T-helper 2 cell treated with Interferon-gamma antibody and Interleukin-4, amounts not matched to agents 5 μg/mL and 100 μg/mL, for 36 hours (primary cell): ENCODE measurements at regions not wholly inside any gene's neighbourhood (a gene's known extent, or its start where the extent isn't known, plus 50 kb on each side); places are given as distances from the start of the nearest gene placed in this dataset.

Experiments
- DNase-seq: peaks from one replicate; pipeline ENCODE4 v3.0.0; 2021; ENCODE audit warnings: low spot score
- H3K27ac Mint-ChIP-seq: one replicate; pipeline ENCODE4 v1.8.0; 2021; ENCODE audit warnings: mild to moderate bottlenecking, mixed read lengths
- H3K27me3 Mint-ChIP-seq: one replicate; pipeline ENCODE4 v1.8.0; 2021; ENCODE audit warnings: low read depth, mixed read lengths
- H3K36me3 Mint-ChIP-seq: one replicate; pipeline ENCODE4 v1.8.0; 2021; ENCODE audit warnings: low read depth, mixed read lengths
- H3K4me1 Mint-ChIP-seq: one replicate; pipeline ENCODE4 v1.8.0; 2021; ENCODE audit warnings: low read depth, mixed read lengths
- H3K4me3 Mint-ChIP-seq: one replicate; pipeline ENCODE4 v1.8.0; 2022; ENCODE audit warnings: mild to moderate bottlenecking, moderate library complexity, mixed read lengths
- H3K9me3 Mint-ChIP-seq: one replicate; pipeline ENCODE4 v1.8.0; 2021; ENCODE audit warnings: mixed read lengths

GRCh38 chr1:184285401-184286087 is 101.3 kb upstream of the C1orf21 start:
- Mint-ChIP-seq H3K27me3 (no peaks in the 10 kb centered on the region), H3K27ac (no peak overlapping the region), H3K4me1 (no peaks in the 10 kb centered on the region), H3K9me3 (peaks cover 13% of the 10 kb centered on the region), H3K36me3 (no peaks in the 10 kb centered on the region), H3K4me3 (no peak overlapping the region)
- DNase-seq = no peak

- H3K4me1 Mint-ChIP-seq = no peaks in the 10 kb centered on the region
- no peaks in the 10 kb centered on the region for H3K36me3 Mint-ChIP-seq
- H3K9me3 Mint-ChIP-seq = peaks cover 23% of the 10 kb centered on the region
- no peaks in the 10 kb centered on the region for H3K27me3 Mint-ChIP-seq
- no peak for DNase-seq
- H3K27ac Mint-ChIP-seq = no peak overlapping the region
- no peak overlapping the region for H3K4me3 Mint-ChIP-seq
Observed at GRCh38 chr1:184287001-184287400, 99.8 kb upstream of the C1orf21 start.

- no peaks in the 10 kb centered on the region for H3K4me1 Mint-ChIP-seq
Observed at GRCh38 chr1:184289825-184290550, 96.8 kb upstream of the C1orf21 start.

GRCh38 chr1:184291701-184292100 is 95.1 kb upstream of the C1orf21 start:
- Mint-ChIP-seq H3K9me3 (peaks cover 24% of the 10 kb centered on the region), H3K27me3 (peaks cover 7% of the 10 kb centered on the region), H3K36me3 (no peaks in the 10 kb centered on the region), H3K4me1 (no peaks in the 10 kb centered on the region), H3K27ac (no peak overlapping the region), H3K4me3 (no peak overlapping the region)
- DNase-seq = no peak

More at GRCh38 chr1:184289825-184290550, 96.8 kb upstream of the C1orf21 start:
- Mint-ChIP-seq H3K27ac (no peak overlapping the region), H3K36me3 (no peaks in the 10 kb centered on the region), H3K4me3 (no peak overlapping the region), H3K27me3 (no peaks in the 10 kb centered on the region), H3K9me3 (peaks cover 27% of the 10 kb centered on the region)
- DNase-seq = no peak

GRCh38 chr1:184292101-184292500 is 94.7 kb upstream of the C1orf21 start:
- Mint-ChIP-seq H3K4me3 (no peak overlapping the region), H3K27me3 (peaks cover 8% of the 10 kb centered on the region), H3K36me3 (no peaks in the 10 kb centered on the region), H3K4me1 (no peaks in the 10 kb centered on the region), H3K9me3 (peaks cover 24% of the 10 kb centered on the region), H3K27ac (no peak overlapping the region)
- no peak for DNase-seq

DNA sequence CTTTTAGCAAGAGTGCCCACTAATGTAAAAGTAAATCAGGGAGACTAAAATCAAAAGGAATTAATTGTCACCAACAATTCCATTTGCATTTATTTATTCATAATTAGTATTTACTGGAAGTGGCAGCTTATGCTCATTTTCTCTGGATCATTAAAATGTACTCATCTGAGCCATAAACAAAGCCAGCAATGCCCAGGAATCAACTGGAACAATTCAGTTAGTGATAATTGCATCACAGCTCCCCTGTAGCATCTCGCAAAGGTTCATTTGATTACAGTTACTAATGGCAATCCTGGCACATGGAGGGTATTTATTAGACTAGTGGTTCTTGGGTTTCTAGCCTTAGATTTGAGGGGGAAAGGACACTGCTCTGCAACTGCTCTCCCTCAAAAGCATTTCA is 92.7 kb upstream of the C1orf21 start:
- Mint-ChIP-seq H3K9me3 (peaks cover 24% of the 10 kb centered on the region), H3K27ac (no peak overlapping the region), H3K4me3 (no peak overlapping the region), H3K36me3 (no peaks in the 10 kb centered on the region), H3K27me3 (peaks cover 8% of the 10 kb centered on the region), H3K4me1 (no peaks in the 10 kb centered on the region)
- DNase-seq = no peak

GRCh38 chr1:184296466-184297243 is 90.2 kb upstream of the C1orf21 start:
- Mint-ChIP-seq H3K27me3 (peaks cover 10% of the 10 kb centered on the region), H3K4me3 (no peak overlapping the region), H3K36me3 (no peaks in the 10 kb centered on the region), H3K9me3 (peaks cover 5% of the 10 kb centered on the region), H3K27ac (no peak overlapping the region), H3K4me1 (no peaks in the 10 kb centered on the region)
- no peak for DNase-seq

DNA sequence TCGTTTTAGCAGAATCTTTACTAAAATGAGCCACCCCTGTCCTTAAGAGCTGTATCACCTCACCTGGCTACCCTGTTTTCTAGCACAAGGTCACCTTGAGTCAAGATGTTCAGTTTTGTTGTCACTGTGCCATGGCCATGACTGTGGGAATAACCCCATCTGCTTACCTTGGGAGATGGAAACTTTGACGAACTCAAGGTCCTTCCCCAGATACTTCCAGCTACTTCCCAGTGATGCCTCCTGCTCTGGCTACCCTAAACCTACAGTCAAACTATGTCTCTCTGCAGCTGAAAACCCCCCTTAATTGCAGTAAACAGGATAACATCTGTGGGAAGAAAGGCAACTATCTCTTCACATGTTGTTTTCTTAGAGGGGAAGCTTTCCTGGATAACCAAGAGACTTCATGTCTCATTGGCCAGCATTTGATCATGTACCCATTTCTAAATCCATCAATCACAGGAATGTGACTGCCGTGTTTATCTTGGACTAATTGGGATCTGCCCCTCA is 89.5 kb upstream of the C1orf21 start:
- Mint-ChIP-seq H3K27ac (no peak overlapping the region), H3K36me3 (no peaks in the 10 kb centered on the region), H3K4me1 (no peaks in the 10 kb centered on the region), H3K4me3 (no peak overlapping the region), H3K9me3 (peaks cover under 1% of the 10 kb centered on the region), H3K27me3 (peaks cover 10% of the 10 kb centered on the region)
- DNase-seq = no peak

DNA sequence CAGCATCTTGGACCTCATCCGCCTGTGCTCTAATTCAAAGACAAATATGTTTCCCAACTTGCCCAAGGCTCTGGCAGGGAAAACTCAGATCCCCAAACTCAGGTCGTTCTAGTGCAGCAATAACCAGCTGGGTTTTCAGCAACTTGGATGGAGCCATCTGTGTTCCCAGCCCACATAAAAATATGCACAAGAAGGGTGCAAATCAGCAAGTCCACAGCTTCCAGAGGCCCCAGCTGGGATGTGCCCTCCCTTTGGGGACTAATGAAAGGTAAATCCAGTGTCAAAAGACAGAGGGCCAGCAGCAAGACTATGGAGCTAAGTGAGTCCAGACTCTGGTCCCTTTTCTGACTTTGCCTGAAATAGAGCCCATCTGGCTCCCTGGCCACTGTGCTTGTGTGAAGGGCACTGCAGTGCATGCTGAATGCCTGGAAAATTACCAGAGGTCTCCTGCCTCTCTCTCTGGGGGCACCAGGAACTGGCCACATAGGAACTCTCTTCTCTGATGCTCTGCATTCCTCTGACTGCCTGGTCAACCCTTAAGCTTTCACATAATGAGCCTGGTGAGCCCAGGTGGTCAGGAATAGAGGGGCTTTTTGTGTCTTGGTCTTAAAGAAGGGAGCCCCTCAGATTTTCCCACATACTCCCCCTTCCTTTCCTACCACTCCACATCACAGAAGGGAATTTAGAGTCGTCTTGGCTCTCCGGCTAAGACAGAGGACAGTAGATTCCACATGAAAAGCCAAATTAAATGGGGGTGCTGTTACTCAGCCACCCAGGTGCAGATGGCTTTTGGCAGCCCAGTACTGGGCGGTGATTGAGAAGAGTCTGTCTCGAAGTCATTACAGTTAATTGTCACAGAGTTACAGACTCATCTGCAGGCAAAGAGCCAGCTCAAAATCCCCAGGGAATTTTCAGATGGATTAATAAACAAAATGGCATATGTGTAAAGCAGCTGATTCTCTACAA is 88.1 kb upstream of the C1orf21 start:
- H3K4me3 Mint-ChIP-seq = no peak overlapping the region
- DNase-seq = no peak
- H3K9me3 Mint-ChIP-seq = no peaks in the 10 kb centered on the region

DNA sequence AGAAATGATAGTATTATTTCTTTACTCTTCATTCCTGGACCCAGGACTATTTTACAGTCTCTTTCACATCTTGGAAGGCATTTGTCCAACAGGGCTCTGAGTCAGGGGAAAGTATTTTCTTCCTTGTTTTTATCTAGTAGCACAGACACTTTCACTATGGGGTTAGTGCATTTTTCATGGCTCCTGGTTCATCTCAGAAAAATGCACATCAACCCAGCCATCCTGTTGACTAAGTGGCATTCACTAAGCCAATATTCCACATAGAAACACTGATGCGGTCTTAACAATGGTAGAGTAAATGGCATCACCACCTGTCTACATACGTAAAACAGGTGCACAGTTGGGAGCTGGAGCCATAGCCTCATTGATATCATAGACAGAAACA is 87.4 kb upstream of the C1orf21 start:
- Mint-ChIP-seq H3K27me3 (peaks cover 10% of the 10 kb centered on the region), H3K36me3 (no peaks in the 10 kb centered on the region), H3K27ac (no peak overlapping the region), H3K4me1 (no peaks in the 10 kb centered on the region), H3K4me3 (no peak overlapping the region), H3K9me3 (no peaks in the 10 kb centered on the region)
- DNase-seq = no peak

More for the DNA sequence above, 88.1 kb upstream of the C1orf21 start:
- H3K27ac Mint-ChIP-seq = no peak overlapping the region
- H3K27me3 Mint-ChIP-seq = peaks cover 10% of the 10 kb centered on the region
- H3K36me3 Mint-ChIP-seq = no peaks in the 10 kb centered on the region
- H3K4me1 Mint-ChIP-seq = no peaks in the 10 kb centered on the region

GRCh38 chr1:184299796-184300195 is 87.0 kb upstream of the C1orf21 start:
- Mint-ChIP-seq H3K4me3 (no peak overlapping the region), H3K27ac (no peak overlapping the region), H3K27me3 (peaks cover 12% of the 10 kb centered on the region), H3K9me3 (no peaks in the 10 kb centered on the region), H3K36me3 (no peaks in the 10 kb centered on the region), H3K4me1 (no peaks in the 10 kb centered on the region)
- no peak for DNase-seq

DNA sequence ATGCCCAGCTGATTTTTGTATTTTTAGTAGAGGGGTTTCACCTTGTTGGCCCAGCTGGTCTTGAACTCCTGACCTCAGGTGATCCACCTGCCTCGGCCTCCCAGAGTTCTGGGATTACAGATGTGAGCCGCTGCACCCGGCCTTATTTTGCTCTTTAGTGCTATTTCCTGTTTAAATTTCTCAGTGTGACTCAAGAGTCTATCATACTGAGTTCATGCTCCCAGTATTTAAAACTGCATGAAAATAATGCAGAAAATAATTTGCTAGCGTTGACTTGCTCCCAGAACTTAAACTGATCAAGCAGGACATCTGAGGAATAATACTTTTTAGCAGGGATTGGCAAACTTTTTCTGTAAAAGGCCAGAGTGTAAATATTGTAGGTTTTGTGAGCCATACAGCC is 86.4 kb upstream of the C1orf21 start:
- no peak overlapping the region for H3K27ac Mint-ChIP-seq
- H3K27me3 Mint-ChIP-seq = peaks cover 12% of the 10 kb centered on the region
- DNase-seq = no peak
- H3K36me3 Mint-ChIP-seq = no peaks in the 10 kb centered on the region
- no peaks in the 10 kb centered on the region for H3K9me3 Mint-ChIP-seq
- no peak overlapping the region for H3K4me3 Mint-ChIP-seq
- no peaks in the 10 kb centered on the region for H3K4me1 Mint-ChIP-seq

- Mint-ChIP-seq H3K27ac (no peak overlapping the region), H3K9me3 (no peaks in the 10 kb centered on the region), H3K4me3 (no peak overlapping the region), H3K4me1 (no peaks in the 10 kb centered on the region), H3K27me3 (peaks cover 10% of the 10 kb centered on the region), H3K36me3 (no peaks in the 10 kb centered on the region)
- DNase-seq = no peak
Observed at GRCh38 chr1:184301227-184301626, 85.6 kb upstream of the C1orf21 start.
